ENCODE measurements at regions not wholly inside any gene's neighbourhood (a gene's known extent, or its start where the extent isn't known, plus 50 kb on each side); places are given as distances from the start of the nearest gene placed in this dataset.

- H3K9me3 ChIP-seq (ENCODE audit: low read depth), result no peaks in the 10 kb centered on the region
- DNase-seq (ENCODE audit: low spot score), result no peak
- no peak for TF ChIP-seq EZH2phosphoT487 (IDR thresholded peaks at IDR 0.05; ENCODE audit: low read depth, severe bottlenecking, unreplicated experiment)
- no peak for TF ChIP-seq CTCF (IDR thresholded peaks at IDR 0.05; ENCODE audit: poor library complexity)
- no peak for TF ChIP-seq EZH2 (IDR thresholded peaks at IDR 0.05; ENCODE audit: borderline replicate concordance)
- no peaks in the 10 kb centered on the region for H3K79me2 ChIP-seq
- no peaks in the 10 kb centered on the region for H3K27me3 ChIP-seq
- no peak overlapping the region for H3K4me2 ChIP-seq
- H3K4me3 ChIP-seq, result no peak overlapping the region
- H3K27ac ChIP-seq, result no peak overlapping the region
- no peaks in the 10 kb centered on the region for H3K36me3 ChIP-seq (replicated peaks; ENCODE audit: insufficient read depth, low read depth)
- H3K9me2 ChIP-seq (replicated peaks; ENCODE audit: insufficient read depth), result no peaks in the 10 kb centered on the region
- 88% methylated on average over 1 of the region's 1 CpG for WGBS (ENCODE audit: low lambda C conversion rate, missing lambda C conversion rate)
- no peaks in the 10 kb centered on the region for H3K4me1 ChIP-seq (ENCODE audit: insufficient read depth)
- no peak overlapping the region for H2AFZ ChIP-seq
- H4K20me1 ChIP-seq (ENCODE audit: insufficient read depth, poor library complexity, severe bottlenecking), result no peaks in the 10 kb centered on the region
Measured at GRCh38 chr6:133156689-133157088, 84.5 kb upstream of the EYA4 start.

DNA sequence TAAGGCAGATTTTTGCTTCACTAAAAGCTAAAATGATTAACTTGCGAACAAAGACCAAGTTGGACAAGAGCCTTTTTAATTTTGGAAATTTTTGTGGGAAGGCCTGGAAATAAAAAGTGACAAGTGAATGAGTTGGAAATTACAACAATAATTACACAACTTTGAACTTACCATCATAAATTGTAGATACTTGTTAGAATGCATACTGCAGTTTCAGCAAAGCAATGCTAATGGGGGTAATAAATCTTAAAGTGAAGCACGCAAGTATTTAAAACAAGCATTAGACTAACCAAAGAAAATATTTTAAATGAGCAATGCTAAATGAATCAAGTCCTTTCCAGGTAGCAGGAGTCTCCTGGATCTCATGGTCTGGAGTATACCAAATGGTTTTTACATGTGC lies 83.2 kb upstream of the EYA4 start:
- H3K9me3 ChIP-seq (ENCODE audit: low read depth), result no peaks in the 10 kb centered on the region
- no peaks in the 10 kb centered on the region for H4K20me1 ChIP-seq (ENCODE audit: insufficient read depth, poor library complexity, severe bottlenecking)
- H3K27me3 ChIP-seq, result no peaks in the 10 kb centered on the region
- H3K4me1 ChIP-seq (ENCODE audit: insufficient read depth), result no peaks in the 10 kb centered on the region
- H2AFZ ChIP-seq, result no peak overlapping the region
- 79% methylated on average over 2 of the region's 2 CpGs for WGBS (ENCODE audit: low lambda C conversion rate, missing lambda C conversion rate)
- no peak for DNase-seq (ENCODE audit: low spot score)
- TF ChIP-seq EZH2phosphoT487 (IDR thresholded peaks at IDR 0.05; ENCODE audit: low read depth, severe bottlenecking, unreplicated experiment) (no peak), EZH2 (IDR thresholded peaks at IDR 0.05; ENCODE audit: borderline replicate concordance) (no peak), CTCF (IDR thresholded peaks at IDR 0.05; ENCODE audit: poor library complexity) (no peak)
- no peaks in the 10 kb centered on the region for H3K79me2 ChIP-seq
- no peak overlapping the region for H3K4me3 ChIP-seq
- H3K4me2 ChIP-seq, result no peak overlapping the region
- H3K9me2 ChIP-seq (replicated peaks; ENCODE audit: insufficient read depth), result no peaks in the 10 kb centered on the region
- H3K27ac ChIP-seq, result no peak overlapping the region
- H3K36me3 ChIP-seq (replicated peaks; ENCODE audit: insufficient read depth, low read depth), result no peaks in the 10 kb centered on the region

DNA sequence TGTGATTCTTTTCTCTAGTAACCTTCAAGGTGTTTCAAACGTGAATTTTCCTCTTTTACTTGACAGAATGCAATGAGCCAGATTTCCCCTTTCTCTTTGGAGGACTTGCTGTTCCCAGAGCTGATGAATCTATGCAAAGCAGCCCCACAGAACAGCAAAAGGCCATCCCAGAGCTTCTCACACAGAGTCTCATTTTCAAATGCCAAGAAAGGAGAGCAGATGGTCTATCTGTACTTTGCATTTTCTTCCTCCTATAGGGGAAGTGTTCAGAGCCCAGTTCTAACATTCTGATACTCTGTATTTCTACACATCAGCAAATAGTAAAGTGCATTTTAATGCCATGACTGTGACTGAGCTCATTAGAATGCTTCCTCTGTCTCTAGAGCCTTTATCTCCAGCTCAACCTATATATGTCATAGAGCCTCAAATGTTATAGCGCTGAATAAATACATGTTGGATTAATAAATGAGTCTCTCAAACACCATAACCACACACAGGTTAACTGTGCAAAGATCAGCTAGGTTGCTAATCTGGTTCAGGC lies 81.8 kb upstream of the EYA4 start:
- Histone ChIP-seq H3K4me3 (no peak overlapping the region), H4K20me1 (ENCODE audit: insufficient read depth, poor library complexity, severe bottlenecking) (no peaks in the 10 kb centered on the region), H3K27ac (no peak overlapping the region), H3K9me3 (ENCODE audit: low read depth) (no peaks in the 10 kb centered on the region), H3K4me1 (ENCODE audit: insufficient read depth) (no peaks in the 10 kb centered on the region), H3K36me3 (replicated peaks; ENCODE audit: insufficient read depth, low read depth) (no peaks in the 10 kb centered on the region), H3K79me2 (no peaks in the 10 kb centered on the region), H3K4me2 (no peak overlapping the region), H3K27me3 (no peaks in the 10 kb centered on the region), H2AFZ (no peak overlapping the region), H3K9me2 (replicated peaks; ENCODE audit: insufficient read depth) (no peaks in the 10 kb centered on the region)
- 73% methylated on average over 2 of the region's 2 CpGs for WGBS (ENCODE audit: low lambda C conversion rate, missing lambda C conversion rate)
- TF ChIP-seq CTCF (IDR thresholded peaks at IDR 0.05; ENCODE audit: poor library complexity), result no peak
- TF ChIP-seq EZH2phosphoT487 (IDR thresholded peaks at IDR 0.05; ENCODE audit: low read depth, severe bottlenecking, unreplicated experiment), result no peak
- TF ChIP-seq EZH2 (IDR thresholded peaks at IDR 0.05; ENCODE audit: borderline replicate concordance), result no peak
- DNase-seq (ENCODE audit: low spot score), result no peak

DNA sequence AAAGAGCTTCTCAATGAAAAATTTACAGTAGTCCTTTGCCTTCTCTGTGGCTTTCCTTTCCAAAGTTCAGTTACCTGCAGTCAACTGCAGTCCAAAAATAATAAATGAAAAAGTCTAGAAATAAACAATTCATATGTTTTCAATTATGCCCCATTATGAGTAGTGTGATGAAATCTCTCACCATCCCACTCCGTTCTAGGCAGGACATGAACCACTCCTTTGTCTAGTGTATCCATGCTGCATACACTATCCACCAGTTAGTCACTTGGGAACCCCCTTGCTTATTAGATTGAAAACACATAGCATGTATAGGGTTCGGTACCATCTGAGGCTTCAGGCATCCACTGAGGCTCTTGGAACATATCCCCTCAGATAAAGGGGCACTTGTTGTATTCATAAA lies 80.6 kb upstream of the EYA4 start:
- H3K4me3 ChIP-seq, result no peak overlapping the region
- no peak for DNase-seq (ENCODE audit: low spot score)
- no peaks in the 10 kb centered on the region for H4K20me1 ChIP-seq (ENCODE audit: insufficient read depth, poor library complexity, severe bottlenecking)
- no peaks in the 10 kb centered on the region for H3K9me2 ChIP-seq (replicated peaks; ENCODE audit: insufficient read depth)
- no peaks in the 10 kb centered on the region for H3K9me3 ChIP-seq (ENCODE audit: low read depth)
- H3K27ac ChIP-seq, result no peak overlapping the region
- no peaks in the 10 kb centered on the region for H3K4me1 ChIP-seq (ENCODE audit: insufficient read depth)
- TF ChIP-seq CTCF (IDR thresholded peaks at IDR 0.05; ENCODE audit: poor library complexity), result no peak
- no peak for TF ChIP-seq EZH2phosphoT487 (IDR thresholded peaks at IDR 0.05; ENCODE audit: low read depth, severe bottlenecking, unreplicated experiment)
- TF ChIP-seq EZH2 (IDR thresholded peaks at IDR 0.05; ENCODE audit: borderline replicate concordance), result no peak
- H3K36me3 ChIP-seq (replicated peaks; ENCODE audit: insufficient read depth, low read depth), result no peaks in the 10 kb centered on the region
- H3K4me2 ChIP-seq, result no peak overlapping the region
- H3K79me2 ChIP-seq, result no peaks in the 10 kb centered on the region
- H3K27me3 ChIP-seq, result no peaks in the 10 kb centered on the region
- 75% methylated on average over 2 of the region's 2 CpGs for WGBS (ENCODE audit: low lambda C conversion rate, missing lambda C conversion rate)
- no peak overlapping the region for H2AFZ ChIP-seq
